GM19238 (cell line): ENCODE measurements at regions not wholly inside any gene's neighbourhood (a gene's known extent, or its start where the extent isn't known, plus 50 kb on each side); places are given as distances from the start of the nearest gene placed in this dataset.

ENCODE experiments used
- DNase-seq: peaks from one replicate; pipeline ENCODE4 v3.0.0; 2011; ENCODE audit warnings: low spot score; ENCODE audit not compliant: insufficient read length

DNA sequence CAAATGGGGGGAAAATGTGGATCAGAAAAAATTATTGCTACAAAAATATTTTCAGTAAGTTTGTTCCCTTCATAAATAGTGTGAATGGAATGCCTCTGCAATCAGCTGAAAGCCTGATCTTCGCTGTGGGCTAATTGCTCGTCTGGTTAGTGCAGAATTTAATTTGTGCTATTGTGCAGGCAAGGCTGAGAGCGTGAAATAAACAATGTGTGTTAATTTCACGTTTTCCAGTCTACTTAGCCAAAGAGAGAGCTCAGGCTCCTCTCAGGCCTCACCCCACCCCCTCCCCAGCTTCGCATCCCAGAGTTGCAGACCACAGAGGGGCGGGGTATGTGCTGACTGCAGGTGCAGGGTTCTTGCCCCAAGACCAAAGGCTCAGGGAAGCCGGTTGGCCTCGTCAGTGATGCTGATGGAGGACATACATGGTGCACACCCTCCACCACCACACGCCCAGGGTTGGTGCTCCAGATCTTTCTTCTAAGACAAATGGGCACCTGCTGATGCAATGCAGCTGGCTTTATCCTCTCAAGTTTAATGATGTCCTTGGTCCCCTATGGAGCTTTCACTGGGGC lies 302.6 kb upstream of the SLC14A2 start:
- DNase-seq = no peak

DNA sequence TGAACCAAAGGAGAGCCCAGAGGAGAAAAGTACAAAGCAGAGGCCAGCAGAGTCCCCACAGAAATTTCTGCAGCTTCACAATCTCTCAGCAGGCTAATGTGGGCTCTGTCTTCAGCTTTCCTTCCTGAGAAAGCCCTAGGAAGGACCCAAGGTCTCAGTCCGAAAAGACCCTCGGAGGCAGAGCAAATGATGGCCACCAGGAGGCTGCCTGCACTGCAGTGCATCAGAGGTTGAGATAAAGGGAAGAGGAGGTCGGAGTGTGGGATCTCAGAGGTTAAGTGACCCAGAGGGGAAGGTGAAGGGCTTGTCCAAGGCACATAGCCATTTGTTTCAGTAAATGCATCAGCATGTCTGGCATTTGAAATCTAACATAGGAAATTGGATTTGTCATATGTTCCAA lies 299.1 kb upstream of the SLC14A2 start:
- DNase-seq = no peak

DNA sequence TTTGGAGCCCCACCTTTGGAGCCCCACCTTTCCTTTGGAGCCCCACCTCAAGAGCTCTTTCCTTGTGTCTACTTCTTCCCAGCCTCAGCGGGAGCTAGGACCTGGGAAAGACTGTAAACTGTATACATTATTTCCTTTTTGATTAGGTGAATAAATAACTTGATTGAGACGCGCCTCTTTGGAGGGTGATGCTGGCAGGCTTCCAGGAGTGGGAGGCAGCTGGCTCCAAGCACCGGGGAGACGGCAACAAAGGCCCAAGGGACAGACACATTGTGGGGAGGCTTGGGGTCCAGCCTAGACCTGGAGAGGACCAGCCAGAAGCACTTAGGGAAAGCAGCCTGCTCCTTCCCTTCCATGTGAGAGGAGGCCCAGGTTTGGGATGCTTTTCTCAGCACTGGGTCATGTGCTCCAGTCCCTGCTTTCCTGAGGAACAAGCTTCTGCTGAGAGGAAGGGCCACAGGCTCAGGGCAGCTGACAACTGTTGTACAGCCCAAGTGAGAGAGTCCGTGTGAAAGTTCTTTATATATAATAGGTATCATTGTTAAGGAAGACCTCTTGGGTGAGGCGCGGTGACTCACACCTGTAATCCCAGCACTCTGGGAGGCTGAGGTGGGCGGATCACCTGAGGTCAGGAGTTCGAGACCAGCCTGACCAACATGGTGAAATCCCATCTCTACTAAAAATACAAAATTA lies 297.2 kb upstream of the SLC14A2 start:
- no peak for DNase-seq

DNA sequence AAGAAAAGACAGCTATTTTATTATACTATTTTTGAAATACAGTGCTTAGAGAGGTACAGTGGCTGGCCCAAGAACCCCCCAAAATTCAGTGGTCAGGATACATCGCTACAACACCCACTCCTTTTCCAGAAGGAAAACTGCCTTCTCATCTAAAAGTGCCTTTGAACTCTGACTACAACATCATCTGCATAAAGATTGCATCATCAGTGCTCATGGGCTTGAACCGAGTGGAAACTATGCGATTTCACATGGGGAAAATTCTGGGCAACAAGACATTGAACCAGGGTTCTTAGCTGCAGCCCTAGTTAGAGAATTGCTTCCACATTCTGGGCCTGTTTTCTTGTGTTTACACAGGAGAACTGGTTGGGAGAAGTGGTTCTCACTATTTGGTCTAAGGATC lies 294.6 kb upstream of the SLC14A2 start:
- no peak for DNase-seq

DNA sequence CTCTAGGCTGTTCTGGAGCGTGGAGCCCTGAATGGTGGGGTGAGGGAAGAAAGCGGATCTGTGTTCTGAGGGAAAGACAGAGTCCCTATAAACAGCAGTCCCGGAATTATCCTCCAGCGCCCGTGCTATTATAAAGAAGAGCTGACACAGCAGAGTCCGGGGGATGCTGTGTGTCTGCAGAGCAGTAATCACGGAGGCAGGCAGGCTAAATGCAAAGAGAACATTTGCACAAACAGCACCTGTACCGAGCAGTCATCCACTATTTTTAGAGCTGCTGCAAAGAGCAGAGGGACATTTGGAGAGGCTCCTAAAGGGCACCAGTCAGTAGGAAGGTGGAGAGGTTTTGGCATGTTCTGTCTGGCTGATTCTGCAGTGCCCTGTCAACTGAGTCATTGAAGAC lies 293.8 kb upstream of the SLC14A2 start:
- no peak for DNase-seq

DNA sequence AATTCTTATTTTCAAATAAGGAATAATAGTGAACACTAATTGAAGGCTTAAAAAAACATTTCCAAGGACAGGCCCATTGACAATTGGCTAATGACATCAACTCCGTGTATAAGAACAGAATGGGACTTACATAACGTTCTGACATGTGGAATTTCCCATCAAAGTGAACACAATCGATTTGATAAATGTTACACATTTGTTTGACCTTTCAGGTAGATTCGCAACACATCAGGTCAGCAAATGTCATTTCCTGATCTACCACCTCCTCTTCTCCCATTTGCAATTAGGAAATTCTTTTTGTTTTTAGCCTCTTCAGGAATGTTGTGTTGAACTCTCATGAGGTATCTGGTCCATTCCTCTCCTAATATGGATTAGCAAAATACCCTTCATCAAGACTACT lies 292.9 kb upstream of the SLC14A2 start:
- no peak for DNase-seq

DNA sequence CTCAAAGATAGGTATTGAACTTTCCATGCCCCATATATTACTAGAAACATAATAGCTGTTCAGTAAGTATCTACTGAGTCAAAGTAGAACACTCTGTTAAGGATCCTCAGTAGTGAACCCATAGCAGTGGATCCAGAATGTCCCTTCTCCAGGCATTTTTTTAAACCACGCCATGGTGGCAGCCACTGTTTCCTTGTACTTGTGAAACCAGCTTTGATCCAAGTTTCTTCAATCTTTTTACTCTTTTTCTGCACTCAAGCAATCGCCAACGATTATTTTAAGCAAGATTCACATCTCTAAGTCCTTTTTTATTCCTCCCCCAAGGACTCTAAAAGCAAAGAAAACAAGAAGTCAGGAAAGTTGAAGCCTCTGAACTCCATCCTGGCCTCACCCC lies 291.2 kb upstream of the SLC14A2 start:
- no peak for DNase-seq

DNA sequence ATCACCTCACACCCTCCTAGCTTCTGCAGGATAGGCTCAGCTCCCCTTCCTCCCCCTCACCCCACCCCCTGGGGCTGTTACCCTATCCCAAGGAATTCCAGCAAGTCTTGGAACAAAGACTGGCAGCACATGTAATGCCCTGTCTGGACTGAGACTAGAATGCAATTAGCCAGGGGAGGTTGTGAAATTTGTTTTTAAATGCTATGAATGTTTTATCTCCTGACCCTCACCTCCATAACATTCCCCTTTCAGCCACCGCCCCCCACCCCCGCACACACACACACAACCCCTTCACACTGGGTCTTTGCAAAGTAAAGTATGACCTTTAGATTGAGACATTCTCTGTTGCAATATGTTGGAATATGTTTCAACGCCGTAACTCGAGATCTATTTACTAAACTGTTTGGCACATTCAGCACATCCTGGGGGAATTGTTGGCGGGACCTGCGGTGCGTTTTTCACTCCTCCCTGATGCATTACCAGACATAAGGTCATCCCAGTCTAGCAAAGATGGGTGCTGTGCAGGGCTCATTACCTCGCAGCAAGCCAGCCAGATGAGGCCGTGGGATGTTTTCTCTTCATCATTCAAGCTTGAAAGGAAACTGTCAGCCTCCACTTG lies 290.7 kb upstream of the SLC14A2 start:
- no peak for DNase-seq

DNA sequence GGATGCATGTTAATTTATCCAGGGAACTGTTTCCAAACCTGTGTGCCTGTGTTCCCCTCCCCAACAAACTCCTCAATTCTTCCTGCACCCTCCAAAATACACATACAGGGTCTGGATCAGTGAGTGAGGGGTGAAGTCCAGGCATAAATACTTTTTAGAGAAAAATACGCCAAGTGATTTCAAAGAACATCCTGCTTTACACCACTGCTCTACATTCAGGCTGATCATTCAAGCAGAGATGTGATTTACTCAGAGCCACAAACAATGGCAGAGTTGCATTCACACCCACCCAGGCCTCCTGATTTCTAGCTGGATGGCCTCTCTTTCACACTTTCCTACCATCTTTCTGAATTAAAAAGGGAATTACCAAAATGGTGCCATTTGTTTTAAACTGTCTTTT lies 289.5 kb upstream of the SLC14A2 start:
- DNase-seq = no peak

DNA sequence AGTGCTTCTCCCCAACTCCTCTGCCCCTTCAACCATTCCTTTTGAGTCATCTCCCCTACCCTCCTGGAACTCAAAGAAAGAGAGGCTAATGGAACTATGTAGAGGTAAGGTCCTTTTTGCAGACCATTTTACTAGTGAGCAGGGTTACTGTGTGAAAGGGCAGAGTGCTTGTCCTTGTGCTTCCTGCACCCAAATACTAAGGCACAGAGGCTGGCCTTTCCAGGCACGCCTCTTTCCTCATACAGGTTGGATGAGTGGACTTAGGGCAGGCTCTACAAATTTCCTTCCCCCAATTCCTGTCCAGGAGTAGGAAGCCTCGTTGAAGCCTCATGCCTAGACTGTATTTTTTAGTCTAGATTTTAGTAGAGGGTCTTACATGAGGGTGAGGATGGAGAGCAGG lies 288.8 kb upstream of the SLC14A2 start:
- no peak for DNase-seq

DNA sequence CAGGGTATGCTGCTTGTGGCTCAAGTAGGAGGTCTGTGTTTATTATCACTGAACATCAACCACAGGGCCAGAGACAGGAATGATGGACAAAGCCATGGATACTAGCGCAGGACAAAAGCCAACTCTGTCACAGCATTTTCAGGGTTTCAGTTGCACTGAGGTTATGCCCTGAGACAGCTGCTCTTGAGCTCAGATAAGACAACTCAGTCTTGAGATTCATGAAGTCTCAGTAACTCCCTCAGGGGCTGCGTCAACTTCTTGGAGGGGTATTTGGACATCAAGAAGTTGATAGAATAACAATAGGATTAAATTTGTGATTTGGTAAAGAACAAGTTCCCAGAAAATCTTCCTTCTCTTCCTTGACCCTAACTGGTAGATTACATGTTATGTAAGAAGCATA lies 287.0 kb upstream of the SLC14A2 start:
- no peak for DNase-seq

DNA sequence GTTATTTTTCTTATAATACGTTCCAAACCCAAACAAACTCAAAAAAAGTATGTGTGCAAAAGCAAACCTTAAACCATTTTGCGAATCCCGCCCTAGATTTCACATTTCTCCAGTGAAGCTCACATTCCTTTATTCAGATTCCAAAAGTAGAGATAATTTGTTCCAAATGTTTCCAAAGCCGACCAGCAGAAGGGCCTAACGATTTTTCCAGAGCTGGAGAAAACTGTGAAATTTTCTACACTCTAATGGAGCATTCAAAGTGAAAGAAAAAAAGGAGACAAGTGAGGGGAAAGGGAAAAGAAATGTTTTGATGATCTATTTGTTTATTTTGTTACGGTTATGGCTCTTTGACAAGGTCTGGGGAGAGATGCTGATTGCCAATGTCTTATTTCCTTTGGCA lies 286.5 kb upstream of the SLC14A2 start:
- no peak for DNase-seq

DNA sequence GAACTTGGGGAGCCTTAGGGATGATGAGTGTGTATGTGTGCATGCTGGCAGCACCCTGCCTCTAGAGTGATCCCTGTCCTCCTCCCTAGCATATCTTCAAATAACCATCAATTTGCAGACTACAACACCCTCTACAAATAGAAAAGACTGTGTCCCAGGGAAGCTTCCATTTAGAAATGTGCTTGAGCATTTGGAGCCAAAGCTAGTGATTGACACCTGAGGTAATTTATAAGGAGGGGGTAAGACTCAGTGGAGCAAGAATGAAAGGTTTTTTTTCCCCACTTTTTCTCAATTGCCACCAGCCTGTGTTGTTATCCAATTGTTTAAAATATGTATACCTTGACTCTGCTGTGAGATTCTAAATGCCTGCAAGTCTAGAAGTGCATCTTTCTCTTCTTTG lies 286.0 kb upstream of the SLC14A2 start:
- DNase-seq = no peak

DNA sequence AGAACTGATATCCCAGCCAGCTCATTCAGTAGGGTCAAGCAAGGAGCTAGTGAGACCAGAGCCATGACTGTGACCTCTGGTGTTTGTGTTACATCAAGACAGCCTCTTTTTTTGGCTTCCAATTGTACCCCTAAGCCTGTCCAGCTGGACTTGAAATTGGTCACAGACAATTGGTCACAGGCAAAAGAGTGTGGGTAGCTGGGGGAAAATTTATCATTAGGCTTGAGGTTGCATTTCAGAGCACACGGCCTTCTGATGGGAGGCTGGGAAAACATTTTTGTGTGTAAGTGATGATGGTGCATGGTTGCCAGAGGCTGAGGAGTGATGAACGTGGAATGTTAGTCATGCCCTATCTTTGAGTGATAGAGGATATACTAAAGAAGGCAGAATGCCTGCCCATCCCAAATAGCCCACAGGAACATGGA lies 285.1 kb upstream of the SLC14A2 start:
- no peak for DNase-seq

DNA sequence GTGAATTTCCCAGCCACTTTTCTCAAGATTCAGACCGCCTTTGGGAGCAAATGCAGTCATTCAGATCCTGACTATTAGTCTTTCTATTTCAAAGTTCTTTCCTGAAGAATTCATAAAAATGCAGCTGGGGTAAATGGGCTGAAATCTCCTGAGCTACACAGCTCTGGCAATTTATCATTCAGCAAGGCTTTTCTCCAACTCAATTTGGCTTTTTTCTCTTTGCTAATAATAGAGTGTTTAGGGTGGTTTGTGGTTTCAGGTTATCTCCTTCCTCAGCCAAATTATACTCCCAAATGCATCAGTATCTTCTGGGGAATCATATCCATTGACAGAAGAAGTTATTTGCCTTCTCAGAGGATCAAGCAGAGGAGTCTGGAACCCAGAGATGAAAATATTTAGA lies 282.4 kb upstream of the SLC14A2 start:
- DNase-seq = no peak

DNA sequence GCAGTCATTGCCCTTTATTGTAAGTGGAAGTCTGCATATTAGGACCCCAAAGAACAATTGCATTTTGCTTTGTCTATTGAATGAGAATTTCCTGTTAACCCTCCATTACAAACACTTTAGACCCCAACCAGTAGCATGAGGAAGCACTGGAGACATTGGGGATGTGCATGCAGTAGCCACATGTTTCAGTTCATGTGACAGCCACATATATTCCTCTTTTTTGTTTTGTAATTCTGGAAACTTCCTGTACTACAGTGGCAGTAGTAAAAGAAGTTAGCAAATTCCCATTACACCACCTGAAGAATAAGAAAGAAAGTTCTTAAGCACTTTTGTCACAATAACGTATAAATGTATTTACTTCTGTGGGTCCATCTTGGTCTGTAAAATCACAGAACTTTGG lies 281.1 kb upstream of the SLC14A2 start:
- DNase-seq = no peak

DNA sequence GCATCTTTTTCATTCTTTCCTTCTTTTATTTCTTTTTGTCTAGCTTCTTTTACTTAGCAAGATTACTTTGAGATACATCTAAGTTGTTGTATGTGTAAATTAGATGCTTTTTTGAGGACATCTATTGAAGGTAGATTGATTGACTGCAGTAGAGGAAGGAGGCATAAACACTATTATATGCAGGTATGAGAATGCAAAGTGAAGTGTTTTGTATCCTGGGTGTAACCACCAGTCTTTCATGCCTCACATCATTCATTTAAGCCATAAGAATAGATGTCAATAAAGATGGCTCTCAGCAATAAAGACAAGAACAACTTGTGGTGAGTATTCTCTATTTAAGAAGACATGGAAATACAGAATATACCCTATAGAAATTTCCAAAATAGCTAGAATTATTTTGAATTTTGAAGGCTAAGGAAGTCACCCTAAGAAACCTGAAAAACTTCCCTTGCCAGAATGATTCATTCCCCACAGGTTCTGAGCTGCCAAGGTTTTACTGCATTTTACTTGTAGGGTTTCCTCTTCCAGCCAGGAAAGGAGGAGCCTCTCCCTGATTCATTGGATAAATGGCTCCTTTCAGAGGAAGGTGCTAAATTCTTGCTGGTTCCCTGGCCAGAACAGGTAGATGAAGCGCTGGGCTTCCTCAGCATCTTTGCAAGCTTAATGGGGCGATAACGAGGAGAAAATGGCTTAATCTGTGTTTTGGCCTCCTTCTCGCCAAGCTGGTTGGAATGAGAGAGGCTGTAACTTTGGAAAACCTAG lies 279.8 kb upstream of the SLC14A2 start:
- DNase-seq = no peak

DNA sequence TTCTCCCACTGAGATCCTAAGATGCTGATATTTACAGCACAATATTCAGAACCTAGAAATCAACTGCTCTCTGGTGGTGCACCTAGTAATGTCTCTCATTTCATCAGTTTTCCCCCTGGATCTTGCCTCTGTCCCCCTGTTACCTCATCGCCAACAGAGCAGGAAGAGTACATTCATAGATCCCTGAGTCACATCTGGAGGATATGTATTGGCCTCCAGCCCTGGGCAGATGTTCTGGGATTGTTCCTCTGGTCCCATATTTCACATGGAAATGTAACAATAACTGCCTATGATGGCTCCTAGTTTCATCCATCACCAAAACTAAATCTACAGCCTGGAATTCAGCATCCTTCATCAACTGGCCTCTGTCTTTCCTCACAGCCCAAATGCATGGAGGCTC lies 278.8 kb upstream of the SLC14A2 start:
- no peak for DNase-seq

DNA sequence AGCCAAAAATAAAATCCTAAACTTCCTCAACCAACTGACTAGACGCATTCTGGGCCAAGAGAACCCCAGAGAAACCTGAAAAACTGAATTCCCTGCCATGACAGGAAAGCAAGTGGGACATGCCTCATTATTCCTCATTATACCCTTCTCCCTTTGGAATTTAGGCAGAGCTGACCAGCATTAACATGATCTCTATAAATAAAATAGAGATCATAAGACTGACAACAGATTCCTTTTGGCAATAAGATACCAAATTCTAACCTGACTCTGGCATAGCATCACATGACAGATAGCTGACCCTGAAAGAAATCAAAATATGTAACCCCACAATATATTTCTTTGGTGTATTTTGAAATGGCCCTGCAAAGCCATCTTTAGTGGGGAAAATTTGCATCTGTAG lies 277.8 kb upstream of the SLC14A2 start:
- DNase-seq = no peak

DNA sequence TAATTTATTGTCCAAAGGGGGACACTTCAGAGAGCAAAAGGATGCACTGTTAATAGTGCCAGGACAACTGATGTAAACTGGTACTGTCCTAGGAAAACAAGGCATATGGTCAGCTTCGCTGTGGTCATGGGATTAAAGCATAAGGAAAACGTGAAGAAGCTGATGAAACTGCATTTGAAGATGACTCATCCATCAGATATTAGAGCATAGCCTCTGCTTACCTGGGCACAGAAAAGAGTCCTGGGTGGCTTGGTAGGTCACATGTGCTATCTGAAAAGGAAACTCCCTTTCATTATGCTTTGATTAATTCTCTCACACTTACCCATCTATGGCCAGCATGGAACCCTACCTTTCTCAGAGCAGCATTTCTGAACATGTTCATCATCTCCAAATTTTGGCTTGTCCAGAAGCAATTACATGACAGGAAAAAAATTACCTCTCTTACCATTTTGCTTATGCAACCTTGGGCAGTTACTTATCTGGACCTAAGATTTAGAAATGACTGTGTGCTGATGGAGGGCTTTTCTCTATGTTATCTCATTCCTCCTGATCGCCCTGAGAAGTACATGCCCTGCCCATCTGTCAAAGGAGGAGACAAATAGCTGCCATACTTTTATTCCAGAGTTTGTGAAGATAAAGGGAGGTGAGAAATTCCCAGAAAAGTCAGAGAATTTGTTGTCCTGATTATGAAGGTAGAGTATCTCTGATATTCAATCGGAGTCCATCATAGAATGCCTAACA lies 275.3 kb upstream of the SLC14A2 start:
- DNase-seq = no peak

DNA sequence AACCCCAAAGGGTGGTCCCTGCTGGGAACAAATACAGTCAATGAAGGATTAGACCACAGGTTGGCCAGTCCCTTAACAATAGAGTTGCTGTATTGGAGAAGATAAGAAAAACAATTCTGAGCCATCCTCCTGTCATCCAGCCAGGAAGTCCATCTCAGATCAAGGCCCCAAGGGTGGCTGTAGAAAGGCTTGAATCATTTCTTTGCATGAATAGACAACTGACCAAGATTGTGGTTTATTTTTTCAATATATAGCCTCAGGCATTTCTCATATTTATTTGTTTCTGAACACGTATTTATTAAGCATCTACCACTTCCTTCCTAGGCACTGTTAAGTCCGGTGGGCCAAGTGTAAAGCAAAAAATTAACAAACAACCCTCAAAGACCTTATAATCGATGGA lies 274.4 kb upstream of the SLC14A2 start:
- DNase-seq = no peak

DNA sequence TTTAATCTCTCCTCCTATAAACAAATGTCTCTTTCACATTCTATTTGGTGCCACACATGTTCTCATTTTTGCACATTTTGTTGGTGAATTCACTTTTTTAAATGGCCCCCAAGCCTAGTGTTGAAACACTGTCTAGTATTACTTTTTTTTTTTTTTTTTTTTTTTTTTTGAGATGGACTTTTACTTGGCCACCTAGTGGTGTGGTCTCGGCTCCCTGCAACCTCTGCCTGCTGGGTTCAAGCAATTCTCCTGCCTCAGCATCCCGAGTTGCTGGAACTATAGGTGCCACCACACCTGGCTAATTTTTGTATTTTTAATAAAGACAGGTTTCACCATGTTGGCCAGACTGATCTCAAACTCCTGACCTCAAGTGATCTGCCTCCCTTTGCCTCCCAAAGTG lies 273.8 kb upstream of the SLC14A2 start:
- no peak for DNase-seq
